B cell (primary cell): ENCODE measurements at regions not wholly inside any gene's neighbourhood (a gene's known extent, or its start where the extent isn't known, plus 50 kb on each side); places are given as distances from the start of the nearest gene placed in this dataset.

ENCODE experiments used
- ATAC-seq: fragments of 200-7000 bp; cut with Tn5 transposase; one replicate; pipeline ENCODE4 v1.10.0; 2021; ENCODE audit warnings: low read depth, mild to moderate bottlenecking, moderate number of reproducible peaks, moderate library complexity
- CTCF ChIA-PET: fragments of 350-600 bp; sonication (Branson Sonifier 250); formaldehyde crosslinking; loops from one replicate; lab custom pipeline; 2021; ENCODE audit warnings: antibody characterized with exemption, inconsistent platforms; lab: Charles Lee
- POLR2A ChIA-PET: fragments of 350-600 bp; sonication (Branson Sonifier 250); formaldehyde crosslinking; loops from one replicate; lab custom pipeline; 2021; ENCODE audit warnings: antibody characterized with exemption; lab: Charles Lee
- DNase-seq: peaks from one replicate; pipeline ENCODE4 v3.0.0; 2013
- H2AFZ ChIP-seq: 2 replicates; pipeline ENCODE4 v1.6.1; 2012; ENCODE audit warnings: mild to moderate bottlenecking, low read depth, low read length; ENCODE audit not compliant: insufficient read depth, poor library complexity, severe bottlenecking
- H3K27ac ChIP-seq, 2 donors: 1 replicate in 1 of 2; 2 replicates in 1 of 2; pipeline ENCODE4 v1.5.1; 2012 to 2013; ENCODE audit warnings: low read length in 2 of 2, mild to moderate bottlenecking in 2 of 2, moderate library complexity in 1 of 2
- H3K27me3 ChIP-seq, 4 experiments: fragments of 200-600 bp in 1 of 4; sonication (generic) in 1 of 4; replicated peaks in 1 of 4; 1 replicate in 2 of 4; 2 replicates in 2 of 4; pipeline versions ENCODE4 v1.6.1 to v1.7.0; 2013 to 2016; ENCODE audit warnings: low read length in 3 of 4, mild to moderate bottlenecking in 2 of 4, mixed read lengths in 1 of 4, moderate library complexity in 1 of 4; ENCODE audit not compliant: insufficient read depth in 4 of 4, control insufficient read depth in 3 of 4; ENCODE audit errors: control extremely low read depth in 1 of 4
- H3K36me3 ChIP-seq, 2 experiments: replicated peaks in 1 of 2; 1 replicate in 1 of 2; 2 replicates in 1 of 2; pipeline versions ENCODE4 v1.6.1 to v1.7.1; 2013; ENCODE audit warnings: low read length in 1 of 2; ENCODE audit not compliant: insufficient read depth in 2 of 2, control insufficient read depth in 1 of 2; ENCODE audit errors: control extremely low read depth in 1 of 2, extremely low read depth in 1 of 2
- H3K4me1 ChIP-seq, 2 donors: fragments of 200-600 bp in 1 of 2; sonication (generic) in 1 of 2; 1 replicate in 1 of 2; 2 replicates in 1 of 2; pipeline versions ENCODE4 v1.5.1 to v1.6.1; 2013 to 2017; ENCODE audit warnings: low read length in 2 of 2; ENCODE audit not compliant: control insufficient read depth in 2 of 2, insufficient read depth in 2 of 2
- H3K4me2 ChIP-seq: replicated peaks from 2 replicates; pipeline ENCODE3; 2012; ENCODE audit warnings: mild to moderate bottlenecking, low read depth, low read length; ENCODE audit not compliant: poor library complexity, severe bottlenecking
- H3K4me3 ChIP-seq, 5 experiments: fragments of 200-600 bp in 1 of 5; sonication (generic) in 1 of 5; 1 replicate in 3 of 5; 2 replicates in 2 of 5; pipeline versions ENCODE4 v1.5.1 to v1.7.0; 2011 to 2016; ENCODE audit warnings: low read length in 4 of 5, mild to moderate bottlenecking in 4 of 5, low read depth in 2 of 5, control low read depth in 1 of 5, moderate library complexity in 1 of 5; ENCODE audit not compliant: insufficient read depth in 1 of 5; ENCODE audit errors: control extremely low read depth in 1 of 5, extremely low read depth in 1 of 5
- H3K79me2 ChIP-seq: fragments of 200-600 bp; sonication (generic); one replicate; pipeline ENCODE4 v1.6.0; 2016; ENCODE audit warnings: low read length; ENCODE audit not compliant: control insufficient read depth, insufficient read depth
- H3K9ac ChIP-seq: fragments of 200-600 bp; sonication (generic); 2 replicates; pipeline ENCODE4 v1.6.1; 2017; ENCODE audit warnings: mild to moderate bottlenecking, low read length, moderate library complexity
- H3K9me3 ChIP-seq, 3 donors: one replicate each; pipeline versions ENCODE4 v1.6.1 to v1.7.1; 2013; ENCODE audit warnings: low read length in 2 of 3; ENCODE audit not compliant: control insufficient read depth in 2 of 3, insufficient read depth in 1 of 3; ENCODE audit errors: control extremely low read depth in 1 of 3
- H4K20me1 ChIP-seq: 2 replicates; pipeline ENCODE4 v1.6.0; 2012; ENCODE audit warnings: mild to moderate bottlenecking, low read length; ENCODE audit not compliant: insufficient read depth, control insufficient read depth, poor library complexity, severe bottlenecking
- H3K27ac Mint-ChIP-seq: one replicate; pipeline ENCODE4 v1.8.0; 2021; ENCODE audit warnings: mixed read lengths
- H3K27me3 Mint-ChIP-seq: one replicate; pipeline ENCODE4 v1.8.0; 2021; ENCODE audit warnings: mixed read lengths
- H3K4me1 Mint-ChIP-seq: one replicate; pipeline ENCODE4 v1.8.0; 2021; ENCODE audit warnings: mixed read lengths
- H3K4me3 Mint-ChIP-seq: one replicate; pipeline ENCODE4 v1.8.0; 2021; ENCODE audit warnings: mixed read lengths
- H3K9me3 Mint-ChIP-seq: one replicate; pipeline ENCODE4 v1.8.0; 2022; ENCODE audit warnings: mixed read lengths; ENCODE audit not compliant: insufficient read depth
- CTCF ChIP-seq: fragments of 200-600 bp; IDR thresholded peaks from one replicate; pipeline ENCODE4 v1.8.0; 2022; ENCODE audit warnings: antibody characterized with exemption, mild to moderate bottlenecking
- EZH2 ChIP-seq: IDR thresholded peaks from 2 replicates; pipeline ENCODE4 v1.6.1; 2012; ENCODE audit warnings: borderline replicate concordance, low read depth, mild to moderate bottlenecking, moderate library complexity, low read length; ENCODE audit not compliant: insufficient read depth, poor library complexity, severe bottlenecking
- WGBS: methylation state at CpG from one replicate; pipeline ENCODE4 v1.1.5; 2013; ENCODE audit warnings: missing lambda C conversion rate; ENCODE audit not compliant: insufficient coverage; 5-methylcytosine and 5-hydroxymethylcytosine counted together
- intact Hi-C: fragments of 100-400 bp; cut with micrococcal nuclease; formaldehyde crosslinking; loops from one replicate; pipeline ENCODE4 v1.10.0; 2022

- ChIA-PET CTCF (no interaction called here), POLR2A (no interaction called here)
- peaks cover 7% of the 10 kb centered on the region for H3K9me3 Mint-ChIP-seq
- H3K4me2 ChIP-seq, result no peak overlapping the region
- H3K9ac ChIP-seq, result no peak overlapping the region
- TF ChIP-seq CTCF, result no peak
- TF ChIP-seq EZH2, result no peak
- H3K27ac Mint-ChIP-seq, result no peak overlapping the region
- no peak overlapping the region for H3K27ac ChIP-seq
- H3K4me3 ChIP-seq, result no peak overlapping the region
- H3K4me1 Mint-ChIP-seq, result peaks cover 4% of the 10 kb centered on the region
- H3K36me3 ChIP-seq, result no peaks in the 10 kb centered on the region
- no peaks in the 10 kb centered on the region for H4K20me1 ChIP-seq
- intact Hi-C loops, result no loop called here
- H3K27me3 Mint-ChIP-seq, result peaks cover 5% of the 10 kb centered on the region
- 40% methylated on average over 1 of the region's 3 CpGs for WGBS
- no peaks in the 10 kb centered on the region for H3K4me1 ChIP-seq
- no peaks in the 10 kb centered on the region for H3K79me2 ChIP-seq
- no peak for ATAC-seq
- DNase-seq, result no peak
- peaks cover 0 to 5% (median 4%) of the 10 kb centered on the region in 3 donors for H3K9me3 ChIP-seq
- no peak overlapping the region for H2AFZ ChIP-seq
- H3K27me3 ChIP-seq, result no peaks in the 10 kb centered on the region
- H3K4me3 Mint-ChIP-seq, result no peak overlapping the region
Measured at GRCh38 chr14:56918849-56919574, 108.7 kb upstream of the OTX2 start.

- H2AFZ ChIP-seq, result no peak overlapping the region
- H3K9me3 ChIP-seq, result peaks cover 0 to 1% (median 0%) of the 10 kb centered on the region in 3 donors
- DNase-seq, result no peak
- no peak overlapping the region for H3K27ac ChIP-seq
- Mint-ChIP-seq H3K27me3 (peaks cover 9% of the 10 kb centered on the region), H3K27ac (no peak overlapping the region), H3K4me3 (no peak overlapping the region), H3K4me1 (no peaks in the 10 kb centered on the region), H3K9me3 (no peaks in the 10 kb centered on the region)
- POLR2A ChIA-PET, result no interaction called here
- H3K4me1 ChIP-seq, result no peaks in the 10 kb centered on the region
- 80% methylated on average over 3 of the region's 5 CpGs for WGBS
- H3K27me3 ChIP-seq, result peaks cover 0 to 4% (median 0%) of the 10 kb centered on the region in 4 experiments
- H3K9ac ChIP-seq, result no peak overlapping the region
- TF ChIP-seq EZH2, result no peak
- no peak for TF ChIP-seq CTCF
- H4K20me1 ChIP-seq, result no peaks in the 10 kb centered on the region
- CTCF ChIA-PET, result no interaction called here
- H3K4me3 ChIP-seq, result no peak overlapping the region
- H3K4me2 ChIP-seq, result no peak overlapping the region
- H3K36me3 ChIP-seq, result no peaks in the 10 kb centered on the region
- no peaks in the 10 kb centered on the region for H3K79me2 ChIP-seq
- ATAC-seq, result no peak
- intact Hi-C loops, result no loop called here
Measured at GRCh38 chr14:56905282-56905681, 95.0 kb upstream of the OTX2 start.
